HG03378 (cell line): ENCODE measurements at regions not wholly inside any gene's neighbourhood (a gene's known extent, or its start where the extent isn't known, plus 50 kb on each side); places are given as distances from the start of the nearest gene placed in this dataset.

ENCODE experiments used
- ATAC-seq: cut with Tn5 transposase; IDR thresholded peaks from one replicate; pipeline ENCODE4 v1.9.1; 2021; ENCODE audit warnings: mild to moderate bottlenecking, moderate library complexity; ENCODE audit not compliant: unreplicated experiment

DNA sequence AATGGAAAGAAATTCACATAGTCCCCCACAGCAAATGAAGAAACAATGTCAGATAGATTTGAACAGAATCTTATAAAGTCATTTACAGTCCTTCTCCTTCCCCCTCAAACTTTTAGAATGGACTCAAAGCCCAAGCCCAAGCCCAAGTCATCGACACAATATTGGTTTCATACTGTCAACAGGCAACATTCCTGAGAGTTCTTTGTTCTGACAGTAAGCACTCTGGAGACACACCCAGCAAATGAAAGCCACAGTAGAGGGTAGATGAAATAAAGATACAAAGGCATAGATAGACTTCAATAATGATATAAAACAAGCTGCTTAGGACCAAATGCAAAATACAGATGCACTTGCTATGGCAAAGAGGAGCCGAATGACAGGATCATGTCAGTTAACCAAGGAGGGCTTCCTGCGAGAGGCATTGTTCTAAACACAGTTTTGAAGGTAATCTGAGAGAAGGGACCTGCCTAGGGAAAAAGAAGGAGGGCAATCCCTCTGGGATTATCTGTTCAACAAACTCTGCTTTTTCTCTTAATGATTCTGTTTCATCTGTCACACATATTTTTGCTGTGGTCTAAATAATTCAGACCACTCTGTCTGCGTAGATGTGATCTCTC is 97.1 kb upstream of the MAP4K3 start:
- ATAC-seq: no peak

DNA sequence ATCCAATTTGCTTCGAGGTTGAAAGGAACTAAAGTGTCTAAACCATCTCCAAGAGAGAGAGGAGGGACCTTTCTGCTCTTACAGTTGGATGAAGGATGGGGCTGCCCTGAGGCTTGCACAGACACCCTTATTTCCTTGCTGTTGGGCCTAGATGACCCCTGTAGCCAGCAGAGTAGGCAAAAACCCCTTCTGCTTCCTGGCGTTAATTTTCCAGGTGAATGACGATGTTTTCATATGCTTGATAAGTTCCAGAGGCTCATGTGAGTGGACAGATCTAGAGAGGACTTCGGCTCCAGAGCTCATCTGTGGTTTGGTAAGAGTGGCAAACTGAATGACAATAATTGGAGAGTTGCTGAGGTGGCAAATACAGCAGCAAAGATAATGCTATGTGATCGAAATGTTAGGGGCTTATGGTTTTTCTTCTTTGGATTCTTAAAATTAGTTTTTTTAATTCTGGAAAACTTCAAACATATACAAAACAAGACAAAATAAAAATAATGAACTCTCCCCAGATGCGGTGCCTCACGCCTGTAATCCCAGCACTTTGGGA is 98.6 kb upstream of the MAP4K3 start:
- ATAC-seq: no peak

DNA sequence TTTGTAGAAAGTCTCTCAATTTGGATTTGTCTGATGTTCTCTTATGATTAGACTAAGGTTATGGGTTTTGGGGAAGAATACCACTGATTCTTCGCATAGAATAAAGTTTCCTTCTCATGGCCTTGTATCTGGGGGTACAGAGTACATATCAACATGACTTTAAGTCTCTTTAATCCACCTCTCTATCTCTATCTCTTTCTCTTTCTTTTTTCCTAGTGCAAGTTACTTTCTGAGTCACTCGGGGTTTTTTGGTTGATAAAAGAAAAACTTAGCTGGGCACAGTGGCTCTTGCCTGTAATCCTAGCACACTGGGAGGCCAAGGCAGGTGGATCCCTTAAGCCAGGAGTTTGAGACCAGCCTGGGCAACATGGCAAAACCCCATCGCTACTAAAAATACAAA is 100.1 kb upstream of the MAP4K3 start:
- no peak for ATAC-seq

DNA sequence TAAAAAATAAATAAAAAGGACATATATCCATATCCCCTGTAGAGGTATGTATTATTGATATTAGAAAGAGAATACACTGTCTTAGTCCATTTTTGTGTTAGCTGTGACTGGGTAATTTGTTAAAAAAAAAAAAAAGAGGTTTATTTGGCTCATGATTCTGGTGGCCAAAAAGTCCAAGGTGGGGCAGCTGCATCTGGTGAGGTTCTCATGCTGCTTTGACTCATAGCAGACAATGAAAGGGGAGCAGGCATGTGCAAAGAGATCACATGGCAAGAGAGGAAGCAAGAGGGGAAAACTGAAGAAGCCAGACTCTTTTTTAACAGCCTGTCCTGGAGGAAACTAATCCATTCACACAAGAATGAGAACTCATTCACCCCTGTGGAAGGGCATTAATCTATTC is 101.6 kb upstream of the MAP4K3 start:
- ATAC-seq: no peak

DNA sequence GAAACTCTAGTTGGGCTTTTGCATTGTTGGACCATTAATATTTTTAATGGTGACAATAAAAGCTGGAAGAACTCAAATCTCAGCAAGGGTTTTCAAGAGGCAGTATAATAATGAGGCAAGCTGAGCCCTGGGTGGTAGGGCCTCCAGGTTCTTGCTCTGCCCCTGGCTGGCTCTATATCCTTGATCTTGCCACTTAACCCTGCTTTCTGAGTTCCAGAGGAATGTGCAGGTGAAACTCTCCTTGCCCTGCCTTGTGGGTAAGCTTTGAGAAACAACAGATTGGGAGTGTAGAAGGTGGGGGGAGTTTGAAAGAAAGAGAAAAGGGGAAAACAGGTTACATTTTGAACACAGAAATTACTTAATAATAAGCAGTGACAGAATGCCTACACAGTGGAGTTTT is 103.3 kb upstream of the MAP4K3 start:
- no peak for ATAC-seq

DNA sequence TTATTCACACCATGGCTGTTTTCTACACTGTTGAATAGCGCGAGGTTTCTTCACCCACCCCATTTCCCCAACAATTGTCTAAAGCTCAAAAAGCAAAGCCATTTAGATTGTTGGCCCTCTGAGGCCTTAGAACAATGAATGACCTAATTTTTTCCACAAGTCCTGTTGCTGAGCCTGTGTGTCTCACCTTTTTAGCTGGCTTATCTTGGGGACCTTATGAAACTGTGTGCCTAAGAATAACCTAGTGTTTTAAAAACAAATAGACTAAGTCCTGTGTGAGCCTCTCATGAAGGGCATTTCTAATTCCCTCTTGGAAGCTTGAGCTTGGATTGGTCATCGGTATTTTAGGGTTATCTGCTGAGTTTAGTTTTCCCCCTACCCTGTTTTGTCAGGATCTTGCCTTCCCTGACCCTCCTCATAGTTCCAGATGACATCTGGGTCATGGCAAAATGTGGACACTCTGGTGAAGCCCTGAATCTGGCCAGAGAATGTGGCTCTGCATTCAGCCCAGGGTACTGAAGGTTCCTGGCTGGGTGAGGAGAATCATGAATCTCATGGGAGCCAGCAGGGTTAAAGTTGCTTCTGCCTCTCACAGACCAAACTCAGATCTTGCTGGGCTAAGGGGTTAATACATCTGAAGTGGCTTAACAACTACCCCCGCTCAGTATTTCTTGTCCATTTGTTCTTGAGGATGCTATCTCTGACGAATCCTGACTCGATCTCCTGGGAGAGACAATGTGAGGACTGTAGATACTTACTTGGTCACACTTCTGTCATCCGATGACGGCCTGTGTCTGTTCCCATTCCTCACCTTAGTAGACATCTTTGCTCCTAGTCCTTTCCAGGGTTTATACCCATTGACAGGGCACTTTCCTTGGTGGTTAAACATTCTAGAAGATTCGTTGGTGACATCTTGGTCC is 104.2 kb upstream of the MAP4K3 start:
- ATAC-seq: no peak

DNA sequence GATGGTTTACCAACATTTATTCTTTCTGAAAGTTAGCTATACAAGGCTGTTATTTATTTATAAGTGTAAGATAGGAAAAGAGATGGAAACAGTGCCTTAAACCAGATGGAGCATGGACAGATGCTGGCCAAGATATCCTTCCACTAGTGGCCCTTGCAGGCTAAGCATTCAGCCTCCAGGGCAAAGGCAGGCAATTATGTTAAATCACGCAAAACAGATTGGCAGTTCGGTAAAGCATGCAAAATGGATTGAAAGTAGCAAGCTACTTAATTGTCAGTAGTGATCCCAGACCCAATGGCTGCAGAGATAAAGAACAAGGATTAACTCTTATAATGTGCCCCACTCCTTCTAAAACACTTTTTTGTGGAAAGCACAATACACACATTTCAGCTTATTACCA is 105.4 kb upstream of the MAP4K3 start:
- ATAC-seq: no peak

DNA sequence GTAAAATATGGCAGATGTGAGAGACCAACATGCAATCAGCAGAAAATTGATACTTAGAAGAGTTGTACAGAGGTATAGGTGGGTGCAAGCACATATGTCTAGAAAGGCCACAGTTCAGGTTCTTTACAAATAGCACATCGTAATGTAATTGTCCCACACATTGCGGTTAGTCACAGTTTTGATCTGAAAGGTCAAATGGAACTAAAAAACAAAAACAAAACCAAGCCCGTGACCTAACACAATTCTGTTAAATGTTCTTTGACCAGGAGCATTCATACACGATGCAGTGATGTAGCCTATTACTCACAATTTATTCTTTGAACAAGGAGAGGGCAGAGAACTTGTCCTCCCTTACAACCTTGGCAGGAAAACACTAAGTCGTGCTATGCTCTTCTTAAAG is 108.9 kb upstream of the MAP4K3 start:
- ATAC-seq: no peak

DNA sequence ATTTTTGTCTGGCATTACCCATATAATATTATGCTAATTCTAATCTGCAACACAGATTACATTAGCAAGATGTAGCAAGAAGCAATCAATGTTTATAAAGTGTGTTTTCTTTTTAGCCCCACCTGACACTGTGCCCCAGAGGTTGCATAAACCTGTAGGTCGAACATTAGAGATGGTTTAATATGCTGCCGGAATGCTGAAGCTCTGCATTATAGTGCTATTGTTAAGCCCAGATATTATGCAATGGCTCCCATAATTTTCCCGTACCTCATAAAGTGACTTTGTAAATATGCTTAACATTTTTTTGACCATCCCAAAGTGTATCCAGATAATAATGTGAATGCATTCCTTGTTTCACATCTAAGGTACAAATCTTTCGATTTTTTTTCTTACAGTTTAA is 109.3 kb upstream of the MAP4K3 start:
- no peak for ATAC-seq

DNA sequence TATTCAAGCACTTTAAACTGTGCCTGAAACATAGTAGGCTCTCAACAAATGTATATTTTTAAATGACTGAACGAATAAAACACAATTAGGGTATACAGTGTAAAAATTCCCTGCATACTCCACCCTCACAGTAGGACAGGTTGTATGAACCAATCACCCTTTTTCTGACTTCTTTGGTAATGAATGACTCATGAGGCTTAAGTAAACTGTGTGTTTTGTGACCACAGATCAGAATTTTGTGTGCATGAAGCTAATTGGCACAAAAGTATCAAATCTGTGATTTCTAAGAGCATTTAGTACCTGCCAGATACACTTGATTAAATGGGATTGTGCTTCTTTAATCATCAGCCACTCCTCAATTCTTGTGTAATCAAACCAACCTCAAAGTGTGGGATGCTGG is 109.9 kb upstream of the MAP4K3 start:
- no peak for ATAC-seq

DNA sequence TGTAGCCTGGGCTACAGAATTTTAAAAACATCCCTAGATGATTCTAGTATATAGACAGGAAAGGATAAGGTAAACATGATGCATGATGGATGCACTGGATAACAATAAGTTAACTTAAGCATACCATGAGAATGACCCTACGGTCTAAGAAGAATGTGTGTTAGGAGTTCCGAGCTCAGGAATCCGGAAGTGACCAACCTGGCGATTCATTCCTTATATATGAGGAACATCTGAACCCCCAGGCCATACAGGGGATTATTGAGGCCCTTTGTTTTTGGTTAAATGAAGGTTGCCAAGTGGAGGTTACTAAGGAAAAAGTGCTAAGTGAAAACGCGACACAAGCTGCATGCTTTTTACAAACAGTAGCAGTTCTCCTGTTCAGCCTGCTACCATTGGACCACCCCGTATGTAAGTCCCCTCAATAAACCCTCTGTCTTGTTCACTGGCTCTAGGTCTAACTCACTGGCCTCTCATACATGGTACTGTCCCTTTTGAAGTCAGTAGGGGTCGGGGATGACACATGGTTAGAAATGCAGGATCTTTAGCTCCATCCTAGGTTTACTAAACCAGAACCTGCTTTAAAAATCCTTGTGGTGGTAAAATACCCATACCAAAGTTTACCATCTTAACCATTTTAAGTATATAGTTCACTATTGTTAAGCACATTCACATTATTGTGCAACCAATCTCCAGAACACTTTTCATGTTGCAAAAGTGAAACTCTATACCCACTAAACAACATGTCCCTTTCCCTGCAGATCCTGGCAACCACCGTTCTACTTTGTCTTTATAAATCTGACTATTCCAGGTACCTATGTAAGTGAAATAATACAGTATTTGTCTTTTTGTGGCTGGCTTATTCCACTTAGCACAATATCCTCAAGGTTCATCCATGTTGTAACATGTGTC is 111.0 kb upstream of the MAP4K3 start:
- ATAC-seq: no peak

DNA sequence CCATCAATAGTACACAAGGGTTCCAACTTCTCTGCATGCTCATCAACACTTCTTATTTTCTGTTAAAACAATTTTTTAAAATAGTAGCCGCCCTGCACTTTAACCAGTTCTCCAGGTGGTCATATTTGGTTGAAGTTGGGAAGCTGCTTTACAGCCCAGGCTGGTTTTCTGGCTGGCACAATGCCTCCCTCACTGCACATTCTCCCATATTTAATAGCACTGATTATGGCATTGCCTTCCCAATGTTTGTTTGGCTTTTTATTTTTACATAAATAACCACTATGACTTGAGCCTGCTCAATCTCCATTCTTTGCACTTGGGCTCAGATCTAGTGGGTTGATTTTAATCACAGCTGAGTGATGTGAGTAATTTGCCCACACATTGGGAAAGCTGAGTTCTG is 111.9 kb upstream of the MAP4K3 start:
- ATAC-seq: no peak

DNA sequence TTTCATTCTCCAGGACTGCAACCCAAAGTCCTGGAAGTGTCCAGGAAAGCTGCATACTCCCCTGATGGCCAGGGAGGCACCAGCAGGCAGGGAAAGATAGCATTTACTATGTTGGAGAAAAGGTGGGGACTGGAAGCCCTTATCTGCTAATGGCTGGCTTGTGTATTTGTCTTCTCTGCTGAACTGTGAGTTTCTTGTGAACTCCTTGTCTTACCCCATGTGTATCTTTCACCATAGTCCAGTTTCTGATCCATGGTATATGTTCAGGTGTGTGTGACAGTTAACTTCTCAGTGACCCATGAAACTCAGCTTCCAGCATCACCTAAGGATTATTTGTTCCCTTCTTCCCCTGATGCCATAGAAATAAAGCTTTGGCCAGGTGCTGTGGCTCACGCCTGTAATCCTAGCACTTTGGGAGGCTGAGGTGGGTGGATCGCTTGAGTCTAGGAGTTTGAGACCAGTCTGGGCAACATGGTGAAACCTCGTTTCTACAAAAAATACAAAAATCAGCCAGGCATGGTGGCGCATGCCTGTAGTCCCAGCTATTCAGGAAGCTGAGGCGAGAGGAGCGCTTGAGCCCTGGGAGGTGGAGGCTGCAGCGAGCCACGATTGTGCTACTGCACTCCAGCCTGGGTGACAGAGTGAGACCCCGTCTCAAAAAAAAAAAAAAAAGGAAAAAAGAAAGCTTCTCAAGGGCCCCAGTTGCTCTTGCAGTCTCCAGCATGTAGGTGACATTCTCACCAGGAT is 112.8 kb upstream of the MAP4K3 start:
- ATAC-seq: no peak

DNA sequence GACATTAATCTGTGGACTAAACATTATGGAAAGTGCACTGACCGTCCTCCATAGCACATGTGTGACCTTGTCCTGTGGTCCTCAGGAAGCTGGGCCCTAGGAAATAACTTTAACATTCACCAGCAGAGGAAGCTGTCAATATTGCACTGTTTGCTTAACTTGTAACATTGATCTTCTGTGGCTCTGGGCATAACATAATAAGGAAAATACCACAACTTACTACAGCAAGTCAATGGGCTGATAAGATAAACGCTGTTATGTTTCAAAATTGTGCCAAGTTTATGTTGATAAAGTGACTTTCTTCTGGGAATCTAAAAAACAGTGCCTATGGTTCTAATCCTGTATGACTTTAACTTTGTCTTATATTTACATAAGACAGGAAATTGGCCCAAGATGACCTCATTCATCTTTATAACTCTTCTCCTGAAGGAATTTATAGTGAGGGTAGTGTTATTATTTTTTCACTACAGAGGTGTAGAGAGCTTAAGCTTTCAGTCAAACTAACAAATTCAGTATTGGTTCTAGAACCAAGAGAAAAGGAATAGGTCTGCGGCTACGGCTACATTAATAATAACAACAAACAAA is 113.7 kb upstream of the MAP4K3 start:
- no peak for ATAC-seq

DNA sequence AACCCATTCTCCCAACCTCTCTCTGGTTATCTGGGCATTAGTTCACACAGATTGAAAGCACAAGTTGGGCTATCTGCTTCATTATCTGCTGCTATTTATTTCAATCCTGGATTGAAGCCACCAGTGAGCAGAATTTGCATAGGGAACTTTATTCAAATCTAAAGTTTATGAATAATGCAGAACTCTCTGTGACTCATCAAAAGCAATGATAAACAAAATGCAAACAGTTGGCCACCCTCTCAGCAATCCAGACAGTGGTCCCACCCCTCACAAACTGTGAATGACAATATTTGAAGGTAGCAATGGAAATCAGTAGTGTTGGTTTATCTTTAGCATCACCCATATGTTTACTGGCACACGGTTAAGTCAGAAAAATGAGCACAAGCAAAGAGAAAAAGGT is 106.8 kb upstream of the TMEM178A start:
- ATAC-seq: no peak

DNA sequence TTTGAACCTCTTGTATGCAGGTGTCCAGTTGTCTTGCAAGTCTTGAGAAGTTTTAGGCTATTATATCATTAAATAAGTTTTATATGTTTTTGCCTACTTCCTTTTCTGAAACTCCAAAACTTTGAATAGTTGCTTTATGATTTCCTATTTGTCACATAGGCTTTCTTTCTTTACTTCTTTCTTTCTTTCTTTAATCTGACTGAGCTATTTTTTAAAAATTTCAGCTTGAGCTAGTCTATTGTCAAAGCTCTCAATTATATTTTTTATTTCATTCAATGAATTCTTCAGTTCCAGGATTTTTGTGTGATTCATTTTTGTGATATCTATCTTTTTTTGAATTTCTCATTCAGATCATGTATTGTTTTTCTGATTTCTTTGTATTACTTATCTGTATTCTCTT is 102.1 kb upstream of the TMEM178A start:
- no peak for ATAC-seq

DNA sequence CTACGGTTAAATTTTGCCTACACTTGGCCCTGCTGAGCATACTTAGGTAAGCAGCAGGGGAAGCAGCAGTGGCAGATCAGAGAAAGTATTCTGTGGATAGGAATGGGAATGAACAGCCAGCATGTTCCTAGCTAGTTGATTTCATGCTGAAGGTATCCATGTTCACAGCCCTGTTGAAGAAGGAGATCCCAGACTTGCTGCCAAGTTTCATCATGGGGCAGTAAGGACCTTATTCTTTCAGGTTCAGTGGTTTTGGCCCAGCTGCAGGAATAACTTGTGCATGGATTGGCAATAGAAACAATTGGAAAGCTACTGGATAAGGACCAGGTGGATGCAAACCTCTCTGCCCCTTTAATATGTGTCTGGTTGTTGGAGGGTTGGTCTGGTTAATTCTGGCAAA is 98.2 kb upstream of the TMEM178A start:
- ATAC-seq: no peak

DNA sequence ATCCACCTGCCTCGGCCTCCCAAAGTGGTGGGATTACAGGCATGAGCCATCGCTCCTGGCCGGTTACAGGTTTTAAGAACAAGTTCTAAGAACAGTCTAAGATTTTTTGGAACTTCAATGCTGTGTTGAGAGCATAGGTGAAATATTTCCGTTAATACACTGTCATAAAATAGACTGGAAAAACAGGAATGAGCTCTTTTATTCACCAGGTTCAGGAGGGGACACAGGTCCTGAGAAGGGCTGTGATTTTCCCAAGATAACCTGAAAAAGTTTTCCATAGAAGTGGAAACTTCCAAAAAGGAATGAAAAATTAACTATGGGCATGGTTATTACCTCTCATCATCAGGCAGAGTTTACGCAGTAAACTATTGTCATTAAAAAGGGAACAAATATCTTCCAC is 97.6 kb upstream of the TMEM178A start:
- ATAC-seq: no peak

DNA sequence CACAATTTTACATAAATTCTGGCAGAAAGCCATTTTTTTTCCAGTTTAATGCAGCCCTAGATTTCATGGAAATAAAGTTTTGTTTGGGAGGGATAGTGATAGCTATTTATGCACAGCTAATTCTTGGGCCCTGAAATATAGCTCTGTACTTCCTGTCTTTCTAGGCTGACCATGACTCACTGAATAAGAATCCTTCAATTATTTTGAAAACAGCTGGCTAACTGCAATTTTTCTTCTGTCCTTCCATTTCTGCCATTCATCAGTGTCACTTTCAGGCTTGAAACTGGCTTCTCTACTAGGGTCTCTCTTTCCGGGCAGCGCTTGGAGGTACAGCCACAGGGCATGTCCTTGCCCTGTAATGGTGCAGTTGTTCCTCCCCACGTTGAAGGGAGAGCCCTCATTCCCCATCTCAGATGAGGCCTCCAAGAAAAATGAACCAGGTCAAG is 97.1 kb upstream of the TMEM178A start:
- no peak for ATAC-seq

DNA sequence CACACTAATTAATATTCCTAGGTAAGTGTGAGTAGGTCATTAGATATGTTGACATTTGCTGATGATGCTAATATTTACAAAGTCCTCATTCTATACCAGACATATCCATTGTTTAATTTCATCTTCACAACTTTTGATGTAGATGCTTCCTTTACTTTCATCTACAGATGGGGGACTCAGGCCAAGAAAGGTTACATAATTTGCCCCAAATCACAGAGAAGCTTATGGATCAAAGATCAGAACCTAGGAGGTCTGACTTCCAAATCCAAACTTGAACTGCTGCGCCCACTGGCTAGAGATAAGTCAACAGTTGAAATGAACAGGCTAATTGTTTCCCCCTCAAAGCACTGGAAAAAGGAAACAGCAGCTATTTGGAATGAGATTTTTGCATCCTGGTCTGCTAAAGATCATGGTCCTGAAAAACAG is 95.6 kb upstream of the TMEM178A start:
- ATAC-seq: no peak
